HCT116 (cell line): ENCODE measurements at regions not wholly inside any gene's neighbourhood (a gene's known extent, or its start where the extent isn't known, plus 50 kb on each side); places are given as distances from the start of the nearest gene placed in this dataset.
"Not testable (repeated sequence)": the region's sequence is repeated elsewhere in the genome, so short reads cannot be mapped to it uniquely, and the experiment has no call there.

ENCODE experiments used
- ATAC-seq: fragments of 200-7000 bp; cut with Tn5 transposase; 2 replicates; pipeline ENCODE4 v1.9.1; 2020; ENCODE audit warnings: mild to moderate bottlenecking, moderate library complexity
- BruUV-seq: library from RNA; stranded (reverse); fragments of 400-500 nt; replicated peaks from 2 replicates; lab custom pipeline; 2021; lab: Mats Ljungman, UMichigan
- CTCF ChIA-PET: fragments of 300-600 bp; sonication (Branson Sonifier 250); formaldehyde crosslinking; loops from one replicate; lab custom pipeline; 2021; ENCODE audit warnings: antibody characterized with exemption; lab: Charles Lee
- POLR2A ChIA-PET: fragments of 300-600, 350-600 bp; sonication (Branson Sonifier 250); formaldehyde crosslinking; loops from one replicate; lab custom pipeline; 2021; ENCODE audit warnings: antibody characterized with exemption; lab: Charles Lee
- RAD21 ChIA-PET, 2 experiments: fragments of 300-600 bp; sonication (Branson Sonifier 250); formaldehyde crosslinking; loops; one replicate each; lab custom pipeline; 2023; ENCODE audit warnings: low total read pairs in 2 of 2; ENCODE audit not compliant: uncharacterized antibody in 2 of 2, unreplicated experiment in 2 of 2, low non-redundant PET in 1 of 2; lab: Charles Lee
- DNase-seq: peaks from one replicate; pipeline ENCODE4 v3.0.0-alpha.2; 2010; ENCODE audit warnings: low read depth, low spot score
- H2AFZ ChIP-seq: fragments of 200-600 bp; shearing (Covaris generic), sonication (generic); 2 replicates; pipeline ENCODE4 v1.6.1; 2017; ENCODE audit warnings: low read depth, mixed run types, mixed read lengths, antibody characterized with exemption, low read length; ENCODE audit not compliant: poor library complexity, severe bottlenecking
- H3K27ac ChIP-seq: 2 replicates; pipeline ENCODE4 v1.5.1; 2012; ENCODE audit warnings: low read depth, low read length
- H3K27me3 ChIP-seq: fragments of 200-600 bp; sonication (generic); 2 replicates; pipeline ENCODE4 v1.6.1; 2016; ENCODE audit warnings: mixed run types, low read length, mixed read lengths; ENCODE audit not compliant: insufficient read depth
- H3K36me3 ChIP-seq, 2 experiments: fragments of 200-500 bp in 1 of 2; fragments of 200-600 bp in 1 of 2; sonication (Bioruptor generic) in 1 of 2; sonication (generic) in 1 of 2; 2 replicates each; pipeline versions ENCODE4 v1.5.1 to v1.6.1; 2014 to 2016; ENCODE audit warnings: low read length in 2 of 2, inconsistent platforms in 1 of 2, mixed read lengths in 1 of 2, mixed run types in 1 of 2; ENCODE audit not compliant: insufficient read depth in 2 of 2, control insufficient read depth in 1 of 2
- H3K4me1 ChIP-seq, 2 experiments: fragments of 200-600 bp in 1 of 2; sonication (generic) in 1 of 2; 2 replicates each; pipeline versions ENCODE4 v1.5.1 to v1.6.1; 2012 to 2017; ENCODE audit warnings: low read length in 2 of 2, inconsistent platforms in 1 of 2, mild to moderate bottlenecking in 1 of 2, mixed read lengths in 1 of 2, mixed run types in 1 of 2, moderate library complexity in 1 of 2; ENCODE audit not compliant: insufficient read depth in 2 of 2, control insufficient read depth in 1 of 2
- H3K4me2 ChIP-seq: fragments of 200-600 bp; sonication (generic); 2 replicates; pipeline ENCODE4 v1.6.1; 2017; ENCODE audit warnings: mixed run types, low read length, mixed read lengths
- H3K4me3 ChIP-seq, 2 experiments: fragments of 200-600 bp in 1 of 2; sonication (generic) in 1 of 2; replicated peaks in 1 of 2; 2 replicates each; pipeline ENCODE4 v1.5.1; 2011 to 2016; ENCODE audit warnings: low read length in 2 of 2, control low read depth in 1 of 2, low read depth in 1 of 2, mild to moderate bottlenecking in 1 of 2, mixed read lengths in 1 of 2, mixed run types in 1 of 2
- H3K79me2 ChIP-seq: fragments of 200-600 bp; sonication (generic); 2 replicates; pipeline ENCODE4 v1.6.1; 2017; ENCODE audit warnings: mild to moderate bottlenecking, mixed run types, low read length, moderate library complexity, mixed read lengths; ENCODE audit not compliant: insufficient read depth
- H3K9ac ChIP-seq: fragments of 200-600 bp; sonication (generic); 2 replicates; pipeline ENCODE4 v1.6.1; 2016; ENCODE audit warnings: low read length, mixed read lengths
- H3K9me2 ChIP-seq: fragments of 200-600 bp; sonication (generic), shearing (Covaris generic); 2 replicates; pipeline ENCODE4 v1.6.1; 2017; ENCODE audit warnings: mixed run types, mild to moderate bottlenecking, moderate library complexity; ENCODE audit not compliant: insufficient read depth
- H3K9me3 ChIP-seq, 2 experiments: fragments of 200-500 bp in 1 of 2; fragments of 200-600 bp in 1 of 2; sonication (Bioruptor generic) in 1 of 2; sonication (generic) in 1 of 2; 2 replicates each; pipeline ENCODE4 v1.6.1; 2014 to 2017; ENCODE audit warnings: low read length in 2 of 2, mixed read lengths in 2 of 2, inconsistent platforms in 1 of 2, low read depth in 1 of 2, mild to moderate bottlenecking in 1 of 2, mixed run types in 1 of 2, moderate library complexity in 1 of 2; ENCODE audit not compliant: control insufficient read depth in 1 of 2, insufficient read depth in 1 of 2
- H4K20me1 ChIP-seq: fragments of 200-600 bp; sonication (generic), shearing (Covaris generic); 2 replicates; pipeline ENCODE4 v1.6.1; 2017; ENCODE audit warnings: mixed run types, mild to moderate bottlenecking, moderate library complexity; ENCODE audit not compliant: insufficient read depth
- POLR2AphosphoS5 ChIP-seq: IDR thresholded peaks from 2 replicates; pipeline ENCODE4 v1.6.1; 2011; ENCODE audit warnings: mild to moderate bottlenecking, low read depth, low read length, moderate library complexity
- SP1 ChIP-seq: IDR thresholded peaks from 2 replicates; pipeline ENCODE4 v1.6.1; 2012; ENCODE audit warnings: low read depth
- SRF ChIP-seq: IDR thresholded peaks from 2 replicates; pipeline ENCODE4 v1.6.1; 2012; ENCODE audit warnings: low read depth
- YY1 ChIP-seq: IDR thresholded peaks from 2 replicates; pipeline ENCODE4 v1.6.1; 2011; ENCODE audit warnings: low read length, low read depth, moderate library complexity, mild to moderate bottlenecking; ENCODE audit not compliant: insufficient replicate concordance; ENCODE audit errors: extremely low read depth
- ZNF274 ChIP-seq: fragments of 200-500 bp; sonication (Bioruptor generic); IDR thresholded peaks from 2 replicates; pipeline ENCODE4 v1.6.1; 2014; ENCODE audit warnings: mild to moderate bottlenecking, low read depth, low read length, inconsistent platforms
- intact Hi-C: fragments of 100-400 bp; cut with micrococcal nuclease; formaldehyde crosslinking; loops from 2 replicates; pipeline ENCODE4 v1.10.0; 2022
- TF ChIP-seq, protein P1 (sequence below): IDR thresholded peaks from 2 replicates; pipeline ENCODE4 v1.6.1; 2012

DNA sequence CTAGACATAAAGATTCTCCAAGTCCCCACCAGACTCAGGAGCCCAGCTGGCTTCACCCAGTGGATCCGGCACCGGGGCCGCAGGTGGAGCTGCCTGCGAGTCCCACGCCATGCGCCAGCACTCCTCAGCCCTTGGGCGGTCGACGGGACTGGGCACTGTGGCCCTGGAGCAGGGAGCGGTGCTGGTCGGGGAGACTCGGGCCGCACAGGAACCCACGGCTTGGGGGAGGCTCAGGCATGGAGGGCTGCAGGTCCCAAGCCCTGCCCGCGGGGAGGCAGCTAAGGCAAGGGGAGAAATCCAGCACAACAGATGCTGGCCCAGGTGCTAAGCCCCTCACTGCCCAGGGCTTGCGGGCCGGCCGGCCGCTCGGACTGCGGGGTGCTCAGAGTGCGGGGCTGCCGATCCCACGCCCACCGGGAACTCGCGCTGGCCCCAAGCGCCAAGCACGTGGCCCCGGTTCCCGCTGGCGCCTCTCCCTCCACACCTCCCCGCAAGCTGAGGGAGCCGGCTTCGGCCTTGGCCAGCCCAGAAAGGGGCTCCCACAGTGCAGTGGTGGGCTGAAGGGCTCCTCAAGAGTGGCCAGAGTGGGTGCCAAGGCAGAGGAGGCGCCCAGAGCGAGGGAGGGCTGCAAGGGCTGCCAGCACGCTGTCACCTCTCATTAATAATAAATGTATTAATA, 212.6 kb upstream of the LRRTM4 start:
- H3K36me3 ChIP-seq, H3K4me3 ChIP-seq, DNase-seq, CTCF ChIA-PET, H3K27ac ChIP-seq, BruUV-seq, H3K4me1 ChIP-seq, ATAC-seq, H3K4me2 ChIP-seq, H2AFZ ChIP-seq, H3K79me2 ChIP-seq, H3K9me2 ChIP-seq, H3K9ac ChIP-seq, H3K27me3 ChIP-seq, RAD21 ChIA-PET, H4K20me1 ChIP-seq, POLR2A ChIA-PET, H3K9me3 ChIP-seq, intact Hi-C loops: not testable (repeated sequence)

DNA sequence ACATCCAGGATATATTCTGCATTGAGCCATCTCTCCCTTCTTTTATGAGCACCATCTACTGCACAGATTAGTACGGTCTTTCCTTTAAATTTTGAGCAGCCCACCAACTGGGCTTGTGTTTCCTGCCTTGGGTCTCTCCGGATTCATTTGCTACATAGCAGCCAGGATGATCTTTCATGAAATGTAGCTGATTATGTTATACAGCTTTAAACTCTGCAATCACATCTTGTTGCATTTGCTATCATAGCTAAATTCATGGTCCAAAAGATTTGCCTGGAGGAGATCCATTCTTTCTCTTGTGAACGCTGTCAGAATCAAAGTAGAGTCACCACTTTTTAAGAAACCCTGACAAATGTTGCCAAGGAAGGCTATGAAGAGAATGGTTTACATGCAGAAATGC, 215.1 kb upstream of the LRRTM4 start:
- DNase-seq, result no peak
- TF ChIP-seq POLR2AphosphoS5 (no peak), SP1 (no peak), YY1 (no peak), SRF (no peak), ZNF274 (no peak)
- TF ChIP-seq, protein P1, sequence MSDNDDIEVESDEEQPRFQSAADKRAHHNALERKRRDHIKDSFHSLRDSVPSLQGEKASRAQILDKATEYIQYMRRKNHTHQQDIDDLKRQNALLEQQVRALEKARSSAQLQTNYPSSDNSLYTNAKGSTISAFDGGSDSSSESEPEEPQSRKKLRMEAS, result no peak
- no TSS peak for BruUV-seq
- no peaks in the 10 kb centered on the region for H4K20me1 ChIP-seq
- no peak for ATAC-seq
- POLR2A ChIA-PET, result no interaction called here
- H3K79me2 ChIP-seq, result no peaks in the 10 kb centered on the region
- H3K4me1 ChIP-seq, result no peaks in the 10 kb centered on the region
- H3K4me2 ChIP-seq, result no peak overlapping the region
- no peak overlapping the region for H3K4me3 ChIP-seq
- H3K9ac ChIP-seq, result no peak overlapping the region
- no peak overlapping the region for H3K27ac ChIP-seq
- peaks cover 0 to 13% of the 10 kb centered on the region in 2 experiments; a peak in 3 of 4 replicates for H3K9me3 ChIP-seq
- no peaks in the 10 kb centered on the region for H3K27me3 ChIP-seq
- CTCF ChIA-PET, result no interaction called here
- intact Hi-C loops, result no loop called here
- no peak overlapping the region for H2AFZ ChIP-seq
- no peaks in the 10 kb centered on the region for H3K9me2 ChIP-seq
- RAD21 ChIA-PET, result no interaction called here
- H3K36me3 ChIP-seq, result no peaks in the 10 kb centered on the region
